Neutrophil (primary cell): ENCODE measurements at regions not wholly inside any gene's neighbourhood (a gene's known extent, or its start where the extent isn't known, plus 50 kb on each side); places are given as distances from the start of the nearest gene placed in this dataset.

Source experiments
- H3K27ac ChIP-seq: fragments of 200-600 bp; sonication (generic); 2 replicates; pipeline ENCODE4 v1.5.1; 2016; ENCODE audit warnings: mild to moderate bottlenecking, moderate library complexity
- H3K27me3 ChIP-seq: fragments of 200-600 bp; sonication (generic); 2 replicates; pipeline ENCODE4 v1.6.0; 2016; ENCODE audit warnings: mild to moderate bottlenecking
- H3K36me3 ChIP-seq: fragments of 200-600 bp; sonication (generic); 2 replicates; pipeline ENCODE4 v1.5.1; 2017
- H3K4me1 ChIP-seq, 2 experiments: fragments of 200-600 bp in 1 of 2; sonication (generic) in 1 of 2; 1 replicate in 1 of 2; 2 replicates in 1 of 2; pipeline versions ENCODE4 v1.5.1 to v1.6.1; 2013 to 2016; ENCODE audit warnings: low read depth in 1 of 2, low read length in 1 of 2, mild to moderate bottlenecking in 1 of 2, moderate library complexity in 1 of 2; ENCODE audit not compliant: control insufficient read depth in 1 of 2, insufficient read depth in 1 of 2
- H3K4me3 ChIP-seq, 2 experiments: fragments of 200-600 bp in 1 of 2; sonication (generic) in 1 of 2; 1 replicate in 1 of 2; 2 replicates in 1 of 2; pipeline ENCODE4 v1.5.1; 2013 to 2016; ENCODE audit warnings: low read depth in 1 of 2, low read length in 1 of 2, mild to moderate bottlenecking in 1 of 2, moderate library complexity in 1 of 2
- H3K9me3 ChIP-seq: fragments of 200-600 bp; sonication (generic); 2 replicates; pipeline ENCODE4 v1.5.1; 2016
- CTCF ChIP-seq: fragments of 200-600 bp; sonication (generic); IDR thresholded peaks from 2 replicates; pipeline ENCODE4 v1.5.1; 2016; ENCODE audit warnings: antibody characterized with exemption

DNA sequence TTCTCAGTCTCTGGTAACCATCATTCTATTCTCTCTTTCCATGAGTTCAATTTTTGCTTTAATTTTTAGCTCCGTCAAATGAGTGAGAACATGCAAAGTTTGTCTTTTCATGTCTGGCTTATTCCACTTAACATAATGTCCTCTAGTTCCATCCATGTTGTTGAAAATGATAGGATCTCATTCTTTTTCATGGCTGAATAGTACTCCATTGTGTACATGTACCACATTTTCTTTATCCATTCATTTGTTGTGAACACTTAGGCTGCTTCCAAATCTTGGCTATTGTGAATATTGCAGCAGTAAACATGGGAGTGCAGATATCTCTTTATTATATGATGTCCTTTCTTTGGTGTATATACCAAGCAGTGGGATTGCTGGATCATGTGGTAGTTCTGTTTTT is 145.4 kb upstream of the E2F7 start:
- no peak overlapping the region for H3K4me3 ChIP-seq
- TF ChIP-seq CTCF: no peak
- no peak overlapping the region for H3K27ac ChIP-seq

DNA sequence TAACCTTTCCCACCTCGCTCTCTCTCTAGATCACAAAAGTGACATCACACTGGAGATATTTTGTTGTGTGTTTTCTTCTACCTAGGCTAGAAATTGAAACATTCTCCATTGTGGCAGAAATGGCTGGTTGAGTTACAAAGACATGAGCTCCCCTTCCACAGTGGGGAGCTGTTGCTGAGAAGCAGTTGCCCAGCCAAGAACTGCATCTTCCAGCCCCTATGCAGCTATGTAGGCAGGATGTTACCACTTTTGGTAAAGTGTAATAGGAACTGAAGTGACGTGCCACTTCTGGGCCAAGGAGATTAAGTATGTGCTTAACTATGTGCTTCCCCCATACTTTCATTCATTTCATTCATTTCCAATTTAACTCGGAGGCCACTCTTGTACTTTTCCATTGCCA is 138.7 kb upstream of the E2F7 start:
- no peak overlapping the region for H3K4me3 ChIP-seq
- no peak overlapping the region for H3K27ac ChIP-seq
- TF ChIP-seq CTCF: no peak
- H3K9me3 ChIP-seq: no peaks in the 10 kb centered on the region
- H3K36me3 ChIP-seq: no peaks in the 10 kb centered on the region
- H3K27me3 ChIP-seq: no peaks in the 10 kb centered on the region
- H3K4me1 ChIP-seq: no peaks in the 10 kb centered on the region

More for the DNA sequence above, 145.4 kb upstream of the E2F7 start:
- no peaks in the 10 kb centered on the region for H3K9me3 ChIP-seq
- H3K4me1 ChIP-seq: no peaks in the 10 kb centered on the region
- no peaks in the 10 kb centered on the region for H3K36me3 ChIP-seq
- no peaks in the 10 kb centered on the region for H3K27me3 ChIP-seq

GRCh38 chr12:77202457-77203060 is 137.2 kb upstream of the E2F7 start:
- Histone ChIP-seq H3K4me3 (no peak overlapping the region), H3K9me3 (no peaks in the 10 kb centered on the region), H3K27ac (no peak overlapping the region), H3K4me1 (no peaks in the 10 kb centered on the region), H3K36me3 (no peaks in the 10 kb centered on the region), H3K27me3 (no peaks in the 10 kb centered on the region)
- TF ChIP-seq CTCF: no peak

GRCh38 chr12:77189901-77190416 is 124.6 kb upstream of the E2F7 start:
- no peaks in the 10 kb centered on the region for H3K27me3 ChIP-seq
- no peaks in the 10 kb centered on the region for H3K36me3 ChIP-seq
- no peaks in the 10 kb centered on the region for H3K4me1 ChIP-seq
- no peak for TF ChIP-seq CTCF
- H3K9me3 ChIP-seq: no peaks in the 10 kb centered on the region
- H3K4me3 ChIP-seq: no peak overlapping the region
- H3K27ac ChIP-seq: no peak overlapping the region

GRCh38 chr12:77189458-77189857 is 124.1 kb upstream of the E2F7 start:
- H3K27ac ChIP-seq: no peak overlapping the region
- H3K36me3 ChIP-seq: no peaks in the 10 kb centered on the region
- no peak for TF ChIP-seq CTCF
- no peaks in the 10 kb centered on the region for H3K4me1 ChIP-seq
- no peak overlapping the region for H3K4me3 ChIP-seq
- H3K9me3 ChIP-seq: no peaks in the 10 kb centered on the region
- no peaks in the 10 kb centered on the region for H3K27me3 ChIP-seq

- TF ChIP-seq CTCF: no peak
- H3K27me3 ChIP-seq: no peaks in the 10 kb centered on the region
- H3K4me1 ChIP-seq: no peaks in the 10 kb centered on the region
- no peaks in the 10 kb centered on the region for H3K36me3 ChIP-seq
- no peak overlapping the region for H3K27ac ChIP-seq
- no peaks in the 10 kb centered on the region for H3K9me3 ChIP-seq
- no peak overlapping the region for H3K4me3 ChIP-seq
Measured at GRCh38 chr12:77179515-77179914, 114.1 kb upstream of the E2F7 start.
